UCSD-AML1 (cell line): ENCODE measurements at regions not wholly inside any gene's neighbourhood (a gene's known extent, or its start where the extent isn't known, plus 50 kb on each side); places are given as distances from the start of the nearest gene placed in this dataset.

Source experiments
- DNase-seq: peaks from one replicate; lab custom pipeline; 2025; ENCODE audit not compliant: unreplicated experiment; lab: John Stamatoyannopoulos, UW

- no peak for DNase-seq
Measured at GRCh38 chr2:81901017-81901416, 1596.5 kb upstream of the LRRTM1 start.

- DNase-seq: no peak
Measured at GRCh38 chr2:81895620-81896250, 1591.2 kb upstream of the LRRTM1 start.

GRCh38 chr2:81894451-81894990 lies 1590.0 kb upstream of the LRRTM1 start:
- no peak for DNase-seq

- DNase-seq: no peak
Measured at GRCh38 chr2:81876624-81877023, 1572.1 kb upstream of the LRRTM1 start.

- no peak for DNase-seq
Measured at GRCh38 chr2:81872006-81872405, 1567.5 kb upstream of the LRRTM1 start.

- DNase-seq: no peak
Measured at GRCh38 chr2:81870119-81870518, 1565.6 kb upstream of the LRRTM1 start.

- no peak for DNase-seq
Measured at GRCh38 chr2:81858998-81859397, 1554.4 kb upstream of the LRRTM1 start.

GRCh38 chr2:81853341-81853740 lies 1548.8 kb upstream of the LRRTM1 start:
- DNase-seq: no peak

GRCh38 chr2:81852651-81853050 lies 1548.1 kb upstream of the LRRTM1 start:
- no peak for DNase-seq

GRCh38 chr2:81839780-81840179 lies 1535.2 kb upstream of the LRRTM1 start:
- no peak for DNase-seq

GRCh38 chr2:81835321-81836000 lies 1530.9 kb upstream of the LRRTM1 start:
- no peak for DNase-seq

- no peak for DNase-seq
Measured at GRCh38 chr2:81786811-81787210, 1482.3 kb upstream of the LRRTM1 start.

- no peak for DNase-seq
Measured at GRCh38 chr2:81767187-81767912, 1462.8 kb upstream of the LRRTM1 start.

GRCh38 chr2:81747481-81748070 lies 1443.0 kb upstream of the LRRTM1 start:
- no peak for DNase-seq

GRCh38 chr2:81739966-81740365 lies 1435.4 kb upstream of the LRRTM1 start:
- DNase-seq: no peak

GRCh38 chr2:81734981-81735380 lies 1430.4 kb upstream of the LRRTM1 start:
- no peak for DNase-seq

- no peak for DNase-seq
Measured at GRCh38 chr2:81714817-81715216, 1410.3 kb upstream of the LRRTM1 start.

- no peak for DNase-seq
Measured at GRCh38 chr2:81706856-81707255, 1402.3 kb upstream of the LRRTM1 start.

GRCh38 chr2:81703831-81704230 lies 1399.3 kb upstream of the LRRTM1 start:
- DNase-seq: no peak

GRCh38 chr2:81692566-81692965 lies 1388.0 kb upstream of the LRRTM1 start:
- DNase-seq: no peak

- no peak for DNase-seq
Measured at GRCh38 chr2:81675641-81676040, 1371.1 kb upstream of the LRRTM1 start.

- DNase-seq: no peak
Measured at GRCh38 chr2:81672923-81673322, 1368.4 kb upstream of the LRRTM1 start.
